Endodermal cell (in vitro differentiated cells): ENCODE measurements at regions not wholly inside any gene's neighbourhood (a gene's known extent, or its start where the extent isn't known, plus 50 kb on each side); places are given as distances from the start of the nearest gene placed in this dataset.

Experiments used
- DNase-seq: peaks from one replicate; pipeline ENCODE4 v3.0.0-alpha.2; 2017
- H3K27ac ChIP-seq: 2 replicates; pipeline ENCODE4 v1.5.1; 2013; ENCODE audit warnings: mild to moderate bottlenecking, low read depth, low read length, moderate library complexity
- H3K27me3 ChIP-seq: 2 replicates; pipeline ENCODE4 v1.6.1; 2013; ENCODE audit warnings: mild to moderate bottlenecking, low read length, moderate library complexity; ENCODE audit not compliant: insufficient read depth, control insufficient read depth, poor library complexity, severe bottlenecking
- H3K36me3 ChIP-seq: 2 replicates; pipeline ENCODE4 v1.7.0; 2013; ENCODE audit warnings: mild to moderate bottlenecking, low read length, moderate library complexity; ENCODE audit not compliant: control insufficient read depth, insufficient read depth
- H3K4me1 ChIP-seq: one replicate; pipeline ENCODE4 v1.7.0; 2013; ENCODE audit warnings: low read length; ENCODE audit not compliant: control insufficient read depth, insufficient read depth
- H3K4me3 ChIP-seq: 2 replicates; pipeline ENCODE4 v1.5.1; 2013; ENCODE audit warnings: mild to moderate bottlenecking, low read length, moderate library complexity
- H3K9ac ChIP-seq: 2 replicates; pipeline ENCODE4 v1.6.1; 2013; ENCODE audit warnings: mild to moderate bottlenecking, low read length, moderate library complexity; ENCODE audit not compliant: poor library complexity, severe bottlenecking; ENCODE audit errors: extremely low read depth
- H3K9me3 ChIP-seq: 2 replicates; pipeline ENCODE4 v1.6.1; 2013; ENCODE audit warnings: mild to moderate bottlenecking, low read length, moderate library complexity; ENCODE audit not compliant: control insufficient read depth
- H3K27ac Mint-ChIP-seq: 2 replicates; pipeline ENCODE4 v1.8.0; 2020; ENCODE audit warnings: mixed read lengths
- H3K27me3 Mint-ChIP-seq: 2 replicates; pipeline ENCODE4 v1.8.0; 2021; ENCODE audit warnings: mild to moderate bottlenecking, mixed read lengths; ENCODE audit not compliant: insufficient read depth
- H3K36me3 Mint-ChIP-seq: 2 replicates; pipeline ENCODE4 v1.8.0; 2020; ENCODE audit warnings: low read depth, mixed read lengths
- H3K4me1 Mint-ChIP-seq: 2 replicates; pipeline ENCODE4 v1.8.0; 2020; ENCODE audit warnings: mixed read lengths
- H3K4me3 Mint-ChIP-seq: 2 replicates; pipeline ENCODE4 v1.8.0; 2020; ENCODE audit warnings: mild to moderate bottlenecking, moderate library complexity, mixed read lengths
- H3K9me3 Mint-ChIP-seq: 2 replicates; pipeline ENCODE4 v1.8.0; 2020; ENCODE audit warnings: mild to moderate bottlenecking, mixed read lengths
- WGBS, 2 experiments: methylation state at CpG; one replicate each; pipeline versions ENCODE4 v1.1.5 to v1.1.7; 2013; ENCODE audit warnings: missing lambda C conversion rate in 2 of 2, mixed read lengths in 1 of 2; ENCODE audit not compliant: insufficient coverage in 1 of 2, insufficient read length in 1 of 2; 5-methylcytosine and 5-hydroxymethylcytosine counted together
- TF ChIP-seq, protein P1 (sequence below): fragments of 200-600 bp; sonication (generic); conservative IDR thresholded peaks from 2 replicates; pipeline ENCODE4 v1.5.0; 2021; ENCODE audit warnings: antibody characterized with exemption, mild to moderate bottlenecking

DNA sequence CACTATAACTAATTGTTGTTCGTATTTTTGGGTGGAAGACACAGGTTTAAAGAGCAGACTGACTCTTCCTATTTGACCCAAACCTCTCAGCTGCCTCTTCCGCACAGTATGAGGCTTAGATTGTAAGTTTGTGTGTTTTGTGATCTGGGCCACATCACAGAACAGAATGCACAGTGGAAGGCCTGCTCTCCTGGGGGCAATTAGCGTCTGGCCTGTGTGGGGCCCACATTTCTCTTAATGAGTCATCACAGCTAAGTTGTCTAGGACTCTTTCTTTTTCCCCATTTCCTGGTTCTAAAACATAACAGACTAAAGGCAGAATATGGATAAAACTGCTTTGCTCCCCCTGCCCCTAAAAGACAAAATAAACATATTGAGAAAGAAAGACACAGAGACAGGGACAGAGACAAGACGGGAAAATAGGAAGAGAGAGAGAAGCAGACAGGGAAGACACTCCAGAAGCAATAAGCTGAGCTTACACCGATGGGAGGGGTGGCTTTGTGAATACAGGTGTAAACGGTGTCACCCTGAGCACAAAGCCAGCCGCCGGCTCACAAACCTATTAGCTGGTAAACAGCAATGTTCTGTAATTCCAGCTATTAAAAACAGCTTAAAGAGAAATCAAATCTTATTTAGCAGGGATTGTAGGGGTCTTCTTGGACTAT, 127.4 kb upstream of the OPCML start:
- peak; percentile 54 for DNase-seq
- no peak overlapping the region for H3K4me3 ChIP-seq
- 31 to 42% methylated on average over 4 to 7 of the region's 8 CpGs for WGBS, 2 experiments

GRCh38 chr11:133657054-133657453, 124.8 kb upstream of the OPCML start:
- H3K27ac Mint-ChIP-seq: no peak overlapping the region
- Histone ChIP-seq H3K27me3 (peaks cover 31% of the 10 kb centered on the region), H3K27ac (no peak overlapping the region), H3K36me3 (no peaks in the 10 kb centered on the region), H3K4me1 (peaks cover 12% of the 10 kb centered on the region), H3K4me3 (no peak overlapping the region), H3K9me3 (no peaks in the 10 kb centered on the region), H3K9ac (no peak overlapping the region)
- TF ChIP-seq, protein P1, sequence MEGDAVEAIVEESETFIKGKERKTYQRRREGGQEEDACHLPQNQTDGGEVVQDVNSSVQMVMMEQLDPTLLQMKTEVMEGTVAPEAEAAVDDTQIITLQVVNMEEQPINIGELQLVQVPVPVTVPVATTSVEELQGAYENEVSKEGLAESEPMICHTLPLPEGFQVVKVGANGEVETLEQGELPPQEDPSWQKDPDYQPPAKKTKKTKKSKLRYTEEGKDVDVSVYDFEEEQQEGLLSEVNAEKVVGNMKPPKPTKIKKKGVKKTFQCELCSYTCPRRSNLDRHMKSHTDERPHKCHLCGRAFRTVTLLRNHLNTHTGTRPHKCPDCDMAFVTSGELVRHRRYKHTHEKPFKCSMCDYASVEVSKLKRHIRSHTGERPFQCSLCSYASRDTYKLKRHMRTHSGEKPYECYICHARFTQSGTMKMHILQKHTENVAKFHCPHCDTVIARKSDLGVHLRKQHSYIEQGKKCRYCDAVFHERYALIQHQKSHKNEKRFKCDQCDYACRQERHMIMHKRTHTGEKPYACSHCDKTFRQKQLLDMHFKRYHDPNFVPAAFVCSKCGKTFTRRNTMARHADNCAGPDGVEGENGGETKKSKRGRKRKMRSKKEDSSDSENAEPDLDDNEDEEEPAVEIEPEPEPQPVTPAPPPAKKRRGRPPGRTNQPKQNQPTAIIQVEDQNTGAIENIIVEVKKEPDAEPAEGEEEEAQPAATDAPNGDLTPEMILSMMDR: no peak
- H3K9me3 Mint-ChIP-seq: peaks cover 4% of the 10 kb centered on the region
- H3K36me3 Mint-ChIP-seq: no peaks in the 10 kb centered on the region
- peaks cover 61% of the 10 kb centered on the region for H3K27me3 Mint-ChIP-seq
- no peak overlapping the region for H3K4me3 Mint-ChIP-seq
- WGBS, 2 experiments: 70% methylated on average over 3 of the region's 3 CpGs; no CpG with 5 or more reads in 1 of the 2 experiments
- peaks cover 47% of the 10 kb centered on the region for H3K4me1 Mint-ChIP-seq
- DNase-seq: no peak

More for the DNA sequence above, 127.4 kb upstream of the OPCML start:
- peaks cover 34% of the 10 kb centered on the region for H3K4me1 Mint-ChIP-seq
- no peak overlapping the region for H3K27ac Mint-ChIP-seq
- peaks cover 59% of the 10 kb centered on the region for H3K27me3 Mint-ChIP-seq
- Histone ChIP-seq H3K4me1 (peaks cover 12% of the 10 kb centered on the region), H3K9ac (no peak overlapping the region), H3K27me3 (peaks cover 35% of the 10 kb centered on the region), H3K27ac (no peak overlapping the region), H3K9me3 (no peaks in the 10 kb centered on the region), H3K36me3 (no peaks in the 10 kb centered on the region)
- no peaks in the 10 kb centered on the region for H3K36me3 Mint-ChIP-seq
- peaks cover 4% of the 10 kb centered on the region for H3K9me3 Mint-ChIP-seq
- TF ChIP-seq, protein P1: no peak
- H3K4me3 Mint-ChIP-seq: no peak overlapping the region

DNA sequence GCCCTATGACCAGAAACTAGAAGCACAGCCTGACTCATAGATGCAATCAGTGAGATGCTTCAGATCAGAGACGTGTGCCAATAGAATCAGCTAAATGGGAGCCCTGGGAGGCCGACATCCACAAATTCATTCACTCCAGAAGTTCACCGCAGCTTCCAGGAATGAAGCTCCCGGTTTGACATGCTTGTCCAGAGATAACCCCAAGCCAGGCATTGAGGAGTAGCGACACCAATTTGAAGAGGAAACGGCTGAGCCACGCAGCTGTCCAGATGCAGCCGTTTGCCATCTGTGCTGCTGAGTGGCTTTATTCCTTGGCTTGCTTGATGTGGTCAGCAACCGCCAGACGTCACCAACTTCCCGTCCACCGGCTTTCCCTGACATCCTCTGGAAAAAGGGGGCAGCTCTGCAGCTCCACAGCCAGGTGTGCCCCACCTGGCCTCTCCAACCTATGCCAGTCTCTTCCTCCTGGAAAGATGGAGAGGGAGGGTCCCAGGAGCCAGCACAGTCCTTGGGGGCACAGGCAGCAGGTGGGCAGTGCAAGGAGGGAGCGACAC, 123.9 kb upstream of the OPCML start:
- Mint-ChIP-seq H3K27me3 (peaks cover 52% of the 10 kb centered on the region), H3K36me3 (no peaks in the 10 kb centered on the region), H3K4me3 (no peak overlapping the region), H3K9me3 (peaks cover 4% of the 10 kb centered on the region), H3K27ac (no peak overlapping the region), H3K4me1 (peaks cover 47% of the 10 kb centered on the region)
- no peak overlapping the region for H3K27ac ChIP-seq
- H3K4me3 ChIP-seq: no peak overlapping the region
- DNase-seq: no peak
- H3K4me1 ChIP-seq: peaks cover 12% of the 10 kb centered on the region
- H3K9ac ChIP-seq: no peak overlapping the region
- 94% methylated on average over 10 to 13 of the region's 13 CpGs for WGBS, 2 experiments
- H3K9me3 ChIP-seq: no peaks in the 10 kb centered on the region
- no peaks in the 10 kb centered on the region for H3K36me3 ChIP-seq
- TF ChIP-seq, protein P1: no peak
- peaks cover 25% of the 10 kb centered on the region for H3K27me3 ChIP-seq
